ENCODE measurements at regions not wholly inside any gene's neighbourhood (a gene's known extent, or its start where the extent isn't known, plus 50 kb on each side); places are given as distances from the start of the nearest gene placed in this dataset.

DNA sequence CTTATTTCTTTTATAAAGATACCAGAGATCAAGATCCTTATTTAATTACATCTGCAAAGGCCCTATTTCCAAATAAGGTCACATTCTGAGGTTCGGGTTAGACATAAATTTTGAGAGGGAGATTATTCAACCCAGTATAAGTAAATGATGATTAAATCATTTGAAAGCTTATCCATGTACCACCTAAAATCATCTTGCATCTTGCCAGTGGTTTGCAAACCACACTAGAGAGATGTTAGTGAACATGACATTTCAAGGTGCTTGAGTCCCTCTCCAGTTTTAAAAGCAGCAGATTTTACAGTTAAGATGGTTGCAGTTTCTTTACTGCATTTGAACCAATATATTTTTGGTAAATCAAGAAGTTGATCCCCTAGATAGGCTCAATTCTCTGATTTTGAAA, 49.9 kb upstream of the TMPO start:
- no peaks in the 10 kb centered on the region for H3K79me2 ChIP-seq (ENCODE audit: control insufficient read depth, insufficient read depth, low read length)
- H4K20me1 ChIP-seq (ENCODE audit: control insufficient read depth, extremely low read depth, insufficient read depth, low read length): no peaks in the 10 kb centered on the region
- no peaks in the 10 kb centered on the region for H3K4me1 ChIP-seq (ENCODE audit: control insufficient read depth, extremely low read depth, insufficient read depth, low read length)
- H3K9me1 ChIP-seq (ENCODE audit: control insufficient read depth, extremely low read depth, insufficient read depth, low read length): no peaks in the 10 kb centered on the region
- no peak for FAIRE-seq
- H3K27ac ChIP-seq (ENCODE audit: control insufficient read depth, insufficient read depth, low read length): no peak overlapping the region
- TF ChIP-seq EZH2 (IDR thresholded peaks at IDR 0.05; ENCODE audit: low read length): no peak
- TF ChIP-seq, protein P1, sequence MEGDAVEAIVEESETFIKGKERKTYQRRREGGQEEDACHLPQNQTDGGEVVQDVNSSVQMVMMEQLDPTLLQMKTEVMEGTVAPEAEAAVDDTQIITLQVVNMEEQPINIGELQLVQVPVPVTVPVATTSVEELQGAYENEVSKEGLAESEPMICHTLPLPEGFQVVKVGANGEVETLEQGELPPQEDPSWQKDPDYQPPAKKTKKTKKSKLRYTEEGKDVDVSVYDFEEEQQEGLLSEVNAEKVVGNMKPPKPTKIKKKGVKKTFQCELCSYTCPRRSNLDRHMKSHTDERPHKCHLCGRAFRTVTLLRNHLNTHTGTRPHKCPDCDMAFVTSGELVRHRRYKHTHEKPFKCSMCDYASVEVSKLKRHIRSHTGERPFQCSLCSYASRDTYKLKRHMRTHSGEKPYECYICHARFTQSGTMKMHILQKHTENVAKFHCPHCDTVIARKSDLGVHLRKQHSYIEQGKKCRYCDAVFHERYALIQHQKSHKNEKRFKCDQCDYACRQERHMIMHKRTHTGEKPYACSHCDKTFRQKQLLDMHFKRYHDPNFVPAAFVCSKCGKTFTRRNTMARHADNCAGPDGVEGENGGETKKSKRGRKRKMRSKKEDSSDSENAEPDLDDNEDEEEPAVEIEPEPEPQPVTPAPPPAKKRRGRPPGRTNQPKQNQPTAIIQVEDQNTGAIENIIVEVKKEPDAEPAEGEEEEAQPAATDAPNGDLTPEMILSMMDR (optimal IDR thresholded peaks at IDR 0.05 in 1 of 3, IDR thresholded peaks at IDR 0.05 in 1 of 3, conservative IDR thresholded peaks at IDR 0.05 in 1 of 3; ENCODE audit: extremely low read depth in 1 of 3, insufficient read depth in 2 of 3, low read length in 3 of 3): no peak
- H3K9ac ChIP-seq (ENCODE audit: control insufficient read depth, extremely low read depth, insufficient read depth, low read length): no peak overlapping the region
- H3K4me3 ChIP-seq (ENCODE audit: control insufficient read depth in 2 of 3, extremely low read depth in 1 of 3, insufficient read depth in 2 of 3, low read depth in 1 of 3, low read length in 3 of 3): no peak overlapping the region
- no peak for DNase-seq (ENCODE audit: low read depth, low spot score)
- H3K4me2 ChIP-seq (ENCODE audit: control insufficient read depth, extremely low read depth, insufficient read depth, low read depth, low read length): no peak overlapping the region
- no peaks in the 10 kb centered on the region for H3K9me3 ChIP-seq (ENCODE audit: control insufficient read depth, low read depth, low read length)
- no peaks in the 10 kb centered on the region for H3K27me3 ChIP-seq (ENCODE audit: control insufficient read depth, extremely low read depth, insufficient read depth, low read length)
- dilution Hi-C loops (cut with MboI; ENCODE audit: extremely low pct_ligation_motif_present, low sequenced_read_pairs): no loop called here
- no peak overlapping the region for H2AFZ ChIP-seq (ENCODE audit: control insufficient read depth, low read length)
- no peaks in the 10 kb centered on the region for H3K36me3 ChIP-seq (ENCODE audit: control insufficient read depth in 2 of 2, extremely low read depth in 1 of 2, insufficient read depth in 2 of 2, low read length in 2 of 2)

Small RNAs in the stretch of these regions (small RNA-seq; reads per million reads assigned to genes)
- gene AC018659.1 (ENCODE audit: insufficient read length in 3 of 3, low read depth in 3 of 3, low replicate concordance in 1 of 3): 0 reads per million in 3 experiments
- 0 reads per million in 3 experiments for gene MIR4303 (ENCODE audit: insufficient read length in 3 of 3, low read depth in 3 of 3, low replicate concordance in 1 of 3)
- 0 reads per million in 3 experiments for gene MIR4495 (ENCODE audit: insufficient read length in 3 of 3, low read depth in 3 of 3, low replicate concordance in 1 of 3)
- gene RNU4-41P (ENCODE audit: insufficient read length in 3 of 3, low read depth in 3 of 3, low replicate concordance in 1 of 3): 0 reads per million in 3 experiments
- gene RNU6-36P (ENCODE audit: insufficient read length in 3 of 3, low read depth in 3 of 3, low replicate concordance in 1 of 3): 0 to 0.07 (median 0) reads per million in 3 experiments

All from keratinocyte (primary cell).